ENCODE measurements at regions not wholly inside any gene's neighbourhood (a gene's known extent, or its start where the extent isn't known, plus 50 kb on each side); places are given as distances from the start of the nearest gene placed in this dataset.

DNA sequence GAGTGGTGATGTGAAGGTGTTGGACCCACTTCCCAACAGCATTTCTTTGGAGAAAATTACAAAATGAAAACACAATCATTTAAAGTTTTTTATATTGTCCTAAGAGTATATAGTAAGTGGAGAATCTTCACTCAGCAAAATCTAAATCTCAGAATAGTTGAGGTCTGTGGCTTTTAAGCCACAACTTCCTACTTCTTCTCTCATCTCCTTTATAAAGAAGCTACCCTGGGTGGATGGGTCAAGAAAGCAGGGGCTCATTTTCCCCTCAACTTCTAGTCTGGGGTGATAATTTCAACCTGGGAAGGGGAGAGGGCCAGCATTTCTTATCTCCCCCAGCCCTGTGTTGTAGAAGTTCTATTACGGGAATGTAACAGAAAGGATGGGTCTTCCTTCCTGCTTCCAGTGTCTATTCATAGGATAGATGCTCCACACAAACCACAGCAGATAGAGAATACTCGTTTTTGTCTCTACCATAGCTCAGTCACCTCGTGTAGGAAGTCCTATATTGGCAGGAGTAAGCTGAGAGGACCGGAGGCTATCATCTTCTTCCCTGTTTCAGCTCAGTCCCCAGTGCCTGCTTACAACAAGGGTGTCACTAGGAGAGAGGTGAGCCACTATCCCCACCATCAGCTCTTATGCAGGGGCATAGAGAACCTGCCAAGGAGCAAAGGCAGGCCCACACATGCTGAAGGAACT lies 341.5 kb downstream of the CASP12 start:
- Histone ChIP-seq H3K27me3 (replicated peaks in 1 of 7) (peaks cover 0 to 8% (median 0%) of the 10 kb centered on the region in 7 donors), H3K9me3 (no peaks in the 10 kb centered on the region), H3K4me3 (no peak overlapping the region), H3K4me1 (no peaks in the 10 kb centered on the region), H3K36me3 (no peaks in the 10 kb centered on the region), H3K27ac (no peak overlapping the region)
- intact Hi-C loops (cut with DNase I; ENCODE audit: low total_unique reads) = no loop called here
- no peak for DNase-seq
- 27 to 42% (median 40%) methylated on average over 4 of the region's 4 CpGs for WGBS, 5 donors
- TF ChIP-seq, protein P1, sequence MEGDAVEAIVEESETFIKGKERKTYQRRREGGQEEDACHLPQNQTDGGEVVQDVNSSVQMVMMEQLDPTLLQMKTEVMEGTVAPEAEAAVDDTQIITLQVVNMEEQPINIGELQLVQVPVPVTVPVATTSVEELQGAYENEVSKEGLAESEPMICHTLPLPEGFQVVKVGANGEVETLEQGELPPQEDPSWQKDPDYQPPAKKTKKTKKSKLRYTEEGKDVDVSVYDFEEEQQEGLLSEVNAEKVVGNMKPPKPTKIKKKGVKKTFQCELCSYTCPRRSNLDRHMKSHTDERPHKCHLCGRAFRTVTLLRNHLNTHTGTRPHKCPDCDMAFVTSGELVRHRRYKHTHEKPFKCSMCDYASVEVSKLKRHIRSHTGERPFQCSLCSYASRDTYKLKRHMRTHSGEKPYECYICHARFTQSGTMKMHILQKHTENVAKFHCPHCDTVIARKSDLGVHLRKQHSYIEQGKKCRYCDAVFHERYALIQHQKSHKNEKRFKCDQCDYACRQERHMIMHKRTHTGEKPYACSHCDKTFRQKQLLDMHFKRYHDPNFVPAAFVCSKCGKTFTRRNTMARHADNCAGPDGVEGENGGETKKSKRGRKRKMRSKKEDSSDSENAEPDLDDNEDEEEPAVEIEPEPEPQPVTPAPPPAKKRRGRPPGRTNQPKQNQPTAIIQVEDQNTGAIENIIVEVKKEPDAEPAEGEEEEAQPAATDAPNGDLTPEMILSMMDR (IDR thresholded peaks at IDR 0.05 in 8 of 11, conservative IDR thresholded peaks at IDR 0.05 in 3 of 11) = no peak
- TF ChIP-seq POLR2A (IDR thresholded peaks at IDR 0.05) = no peak
- no peak for TF ChIP-seq POLR2AphosphoS5 (IDR thresholded peaks at IDR 0.05)

DNA sequence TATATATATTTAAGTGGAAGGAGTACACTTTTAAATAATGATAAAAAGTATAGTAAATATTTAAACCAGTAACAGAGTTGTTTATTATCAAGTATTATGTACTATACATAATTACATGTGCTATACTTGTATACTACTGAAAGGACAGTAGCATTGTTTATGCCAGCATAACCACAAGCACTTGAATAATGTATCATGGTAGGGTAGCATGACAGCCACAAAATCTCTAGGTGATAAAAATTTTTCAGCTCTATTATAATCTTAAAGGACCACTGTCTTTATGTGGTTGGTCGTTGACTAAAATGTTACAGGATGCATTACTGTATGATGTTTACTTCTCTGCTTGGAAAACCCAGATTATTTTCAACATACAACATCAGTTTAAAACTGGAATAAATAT lies 349.2 kb downstream of the CASP12 start:
- H3K9me3 ChIP-seq = no peaks in the 10 kb centered on the region
- no peaks in the 10 kb centered on the region for H3K36me3 ChIP-seq
- no peak overlapping the region for H3K4me3 ChIP-seq
- no peaks in the 10 kb centered on the region for H3K4me1 ChIP-seq
- DNase-seq = no peak
- 55 to 77% (median 70%) methylated on average over 1 of the region's 1 CpG for WGBS, 5 donors
- H3K27ac ChIP-seq = no peak overlapping the region
- TF ChIP-seq, protein P1 (IDR thresholded peaks at IDR 0.05 in 8 of 11, conservative IDR thresholded peaks at IDR 0.05 in 3 of 11) = no peak
- TF ChIP-seq POLR2A (IDR thresholded peaks at IDR 0.05) = no peak
- TF ChIP-seq POLR2AphosphoS5 (IDR thresholded peaks at IDR 0.05) = no peak
- intact Hi-C loops (cut with DNase I; ENCODE audit: low total_unique reads) = no loop called here
- no peaks in the 10 kb centered on the region for H3K27me3 ChIP-seq (replicated peaks in 1 of 7)

DNA sequence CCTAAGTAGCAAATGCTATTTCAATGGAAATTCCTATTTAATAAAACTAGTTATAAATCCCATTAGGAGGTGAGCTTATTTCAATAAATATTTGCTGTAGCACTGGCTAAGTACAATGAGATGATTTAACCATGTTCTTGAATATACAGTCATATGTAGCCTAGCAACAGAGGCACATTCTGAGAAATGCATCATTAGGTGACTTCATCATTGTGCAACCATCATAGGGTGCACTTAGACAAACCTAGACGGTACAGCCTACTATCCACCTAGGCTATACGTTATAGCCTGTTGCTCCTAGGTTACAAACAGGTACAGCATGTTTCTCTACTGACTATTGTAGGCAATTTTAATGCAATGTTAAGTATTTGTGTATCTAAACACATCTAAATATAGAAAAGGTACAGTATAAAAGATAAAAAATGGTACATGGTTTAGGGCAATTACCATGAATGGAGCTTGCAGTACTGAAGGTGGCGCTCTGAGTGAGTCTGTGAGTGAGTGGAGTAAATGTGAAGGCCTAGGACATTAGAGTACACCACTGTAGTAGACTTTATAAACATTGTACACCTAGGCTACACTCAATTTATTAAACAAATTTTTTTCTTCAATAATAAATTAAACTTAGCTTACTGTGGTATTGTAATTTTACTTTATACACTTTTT lies 350.1 kb downstream of the CASP12 start:
- no peak overlapping the region for H3K27ac ChIP-seq
- no peak for TF ChIP-seq POLR2AphosphoS5 (IDR thresholded peaks at IDR 0.05)
- TF ChIP-seq, protein P1 (IDR thresholded peaks at IDR 0.05 in 8 of 11, conservative IDR thresholded peaks at IDR 0.05 in 3 of 11) = no peak
- no peak for TF ChIP-seq POLR2A (IDR thresholded peaks at IDR 0.05)
- no peak for DNase-seq
- H3K9me3 ChIP-seq = no peaks in the 10 kb centered on the region
- no peaks in the 10 kb centered on the region for H3K36me3 ChIP-seq
- intact Hi-C loops (cut with DNase I; ENCODE audit: low total_unique reads) = no loop called here
- 87 to 94% (median 89%) methylated on average over 3 of the region's 3 CpGs for WGBS, 5 donors
- no peaks in the 10 kb centered on the region for H3K27me3 ChIP-seq (replicated peaks in 1 of 7)
- no peak overlapping the region for H3K4me3 ChIP-seq
- H3K4me1 ChIP-seq = no peaks in the 10 kb centered on the region

DNA sequence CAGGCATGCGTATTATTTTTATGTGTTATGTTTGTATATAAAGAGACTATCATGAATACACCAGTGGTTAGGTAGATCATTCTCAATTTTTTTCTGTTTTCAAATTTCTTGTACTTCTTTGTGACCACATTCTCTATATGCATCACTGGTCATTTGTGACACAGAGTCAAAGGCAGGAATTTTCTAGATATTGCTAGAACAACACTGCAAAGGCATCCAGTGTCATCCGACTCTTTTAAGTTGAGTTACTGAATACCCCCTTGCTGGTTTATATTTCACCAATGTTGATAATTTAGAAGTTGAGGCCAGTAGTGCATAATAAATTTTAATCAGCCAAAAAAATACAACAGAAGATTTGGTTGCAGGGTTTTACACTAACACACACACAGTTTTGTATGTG lies 351.8 kb downstream of the CASP12 start:
- Histone ChIP-seq H3K27ac (no peak overlapping the region), H3K4me3 (no peak overlapping the region), H3K4me1 (no peaks in the 10 kb centered on the region), H3K9me3 (no peaks in the 10 kb centered on the region), H3K27me3 (replicated peaks in 1 of 7) (no peaks in the 10 kb centered on the region), H3K36me3 (no peaks in the 10 kb centered on the region)
- 90 to 97% (median 95%) methylated on average over 2 of the region's 2 CpGs for WGBS, 5 donors
- intact Hi-C loops (cut with DNase I; ENCODE audit: low total_unique reads) = no loop called here
- DNase-seq = no peak
- TF ChIP-seq POLR2AphosphoS5 (IDR thresholded peaks at IDR 0.05) (no peak), POLR2A (IDR thresholded peaks at IDR 0.05) (no peak)
- TF ChIP-seq, protein P1 (IDR thresholded peaks at IDR 0.05 in 8 of 11, conservative IDR thresholded peaks at IDR 0.05 in 3 of 11) = no peak
